Choroid plexus epithelial cell (primary cell): ENCODE measurements at regions not wholly inside any gene's neighbourhood (a gene's known extent, or its start where the extent isn't known, plus 50 kb on each side); places are given as distances from the start of the nearest gene placed in this dataset.

Experiments
- DNase-seq: peaks from one replicate; pipeline ENCODE4 v3.0.0-alpha.2; 2010; ENCODE audit warnings: low read depth
- H3K4me3 ChIP-seq: 2 replicates; pipeline ENCODE4 v1.5.1; 2011; ENCODE audit warnings: low read depth, mild to moderate bottlenecking, control low read depth, low read length, moderate library complexity
- CTCF ChIP-seq: conservative IDR thresholded peaks from 2 replicates; pipeline ENCODE4 v1.5.1; 2011; ENCODE audit warnings: low read depth, mild to moderate bottlenecking, control low read depth, inconsistent platforms, low read length, moderate library complexity

- DNase-seq, result no peak
- no peak for TF ChIP-seq CTCF
- H3K4me3 ChIP-seq, result no peak overlapping the region
These were observed 239.6 kb downstream of the ANKRD60 start for GRCh38 chr20:57988828-57989227.

DNA sequence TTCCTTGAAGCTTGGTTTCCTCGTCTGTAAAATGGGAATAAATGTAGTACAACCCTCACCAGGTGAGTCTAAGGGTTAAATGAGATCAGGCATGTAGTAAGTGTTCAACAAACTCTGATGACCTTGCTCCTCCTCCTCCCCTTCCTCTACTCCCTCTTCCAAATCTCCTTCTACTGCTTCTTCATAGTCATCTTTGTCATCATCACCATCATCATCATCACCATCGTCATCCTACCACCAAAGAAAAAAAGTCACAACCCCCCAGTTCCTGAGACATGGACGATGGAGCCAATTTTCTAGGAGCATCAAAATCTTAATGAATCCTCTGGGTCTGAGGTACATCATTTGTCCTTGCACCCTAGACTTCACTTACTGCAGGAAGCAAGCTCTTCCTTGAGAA lies 240.0 kb downstream of the ANKRD60 start:
- no peak overlapping the region for H3K4me3 ChIP-seq
- TF ChIP-seq CTCF, result no peak
- no peak for DNase-seq

DNA sequence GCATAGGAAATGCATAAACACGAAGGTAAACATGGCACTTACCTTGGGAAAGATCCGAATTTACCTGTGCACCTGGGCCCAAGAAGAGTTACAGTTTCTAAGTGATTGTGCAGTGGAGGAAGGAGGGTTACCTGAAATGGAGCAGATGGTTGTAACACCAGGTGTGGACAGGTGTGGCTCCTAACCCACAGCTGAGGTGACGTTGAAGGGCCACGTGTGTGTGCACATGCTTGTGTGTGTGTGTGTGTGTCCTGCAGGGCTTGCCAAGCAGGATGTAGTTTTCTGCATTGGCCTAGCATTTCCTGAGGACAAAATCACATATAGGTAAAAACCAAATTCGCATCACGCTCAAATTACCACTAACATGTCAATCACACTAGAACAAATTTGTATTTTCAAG lies 240.8 kb downstream of the ANKRD60 start:
- no peak for DNase-seq

GRCh38 chr20:57986666-57987065 lies 241.8 kb downstream of the ANKRD60 start:
- no peak for TF ChIP-seq CTCF
- DNase-seq, result no peak
- H3K4me3 ChIP-seq, result no peak overlapping the region

More for the DNA sequence above, 240.8 kb downstream of the ANKRD60 start:
- H3K4me3 ChIP-seq, result no peak overlapping the region
- no peak for TF ChIP-seq CTCF

DNA sequence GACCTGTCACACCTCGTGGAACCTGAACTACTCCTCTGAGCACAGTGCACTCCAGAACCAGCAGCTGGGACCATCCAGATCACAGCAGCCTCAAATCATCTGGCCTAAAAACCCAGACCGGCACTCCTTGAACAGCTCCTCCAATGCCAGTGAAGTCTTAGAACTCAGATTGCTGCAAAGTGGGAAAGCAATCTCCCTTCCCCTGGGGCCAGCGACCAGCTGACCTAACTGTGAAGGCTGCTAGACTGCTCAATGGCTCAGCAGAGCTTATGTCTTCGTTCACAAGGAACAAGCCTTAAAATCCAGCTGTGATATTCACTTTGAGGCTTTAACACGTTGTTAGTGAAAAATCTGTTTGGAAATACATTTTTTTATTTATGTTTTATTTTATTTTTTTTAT lies 243.2 kb downstream of the ANKRD60 start:
- no peak for DNase-seq
- no peak for TF ChIP-seq CTCF
- no peak overlapping the region for H3K4me3 ChIP-seq

GRCh38 chr20:57983082-57983481 lies 245.4 kb downstream of the ANKRD60 start:
- TF ChIP-seq CTCF, result no peak
- no peak for DNase-seq
- no peak overlapping the region for H3K4me3 ChIP-seq

DNA sequence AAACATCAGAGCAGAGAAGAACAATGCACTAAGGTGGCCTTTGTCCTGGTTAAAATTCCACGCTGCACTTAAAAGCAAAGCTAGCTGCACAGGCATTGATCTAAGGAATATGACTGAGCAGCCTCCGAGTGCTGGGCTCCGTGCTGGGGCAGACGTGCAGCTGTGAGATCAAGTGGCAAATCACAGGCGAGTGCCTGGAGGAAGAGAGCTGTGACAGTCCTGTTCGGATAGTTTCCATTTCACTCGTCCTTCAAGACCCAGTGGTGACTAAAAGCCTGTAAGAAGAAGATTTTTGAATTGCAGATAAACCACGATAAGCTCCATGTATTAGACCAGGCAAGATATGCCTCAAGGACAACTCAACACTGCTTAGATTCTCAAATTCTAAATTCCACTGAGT lies 247.9 kb downstream of the ANKRD60 start:
- DNase-seq, result no peak
- no peak overlapping the region for H3K4me3 ChIP-seq
- no peak for TF ChIP-seq CTCF
